Memory B cell (primary cell): ENCODE measurements at regions not wholly inside any gene's neighbourhood (a gene's known extent, or its start where the extent isn't known, plus 50 kb on each side); places are given as distances from the start of the nearest gene placed in this dataset.
"Not testable (repeated sequence)": the region's sequence is repeated elsewhere in the genome, so short reads cannot be mapped to it uniquely, and the experiment has no call there.

Experiments
- ATAC-seq: fragments of 150-1000 bp; cut with Tn5 transposase; 2 replicates; pipeline ENCODE4 v1.10.0; 2021; ENCODE audit warnings: low read depth, mild to moderate bottlenecking, moderate library complexity
- DNase-seq, 2 donors: peaks; one replicate each; pipeline ENCODE4 v3.0.0; 2022; ENCODE audit warnings: low spot score in 2 of 2
- H3K27ac Mint-ChIP-seq: one replicate; pipeline ENCODE4 v1.8.0; 2022; ENCODE audit warnings: mild to moderate bottlenecking, moderate library complexity, mixed read lengths
- H3K27me3 Mint-ChIP-seq: one replicate; pipeline ENCODE4 v1.8.0; 2022; ENCODE audit warnings: mixed read lengths
- H3K36me3 Mint-ChIP-seq: one replicate; pipeline ENCODE4 v1.8.0; 2022; ENCODE audit warnings: mild to moderate bottlenecking, mixed read lengths
- H3K4me1 Mint-ChIP-seq: one replicate; pipeline ENCODE4 v1.8.0; 2022; ENCODE audit warnings: mixed read lengths
- H3K4me3 Mint-ChIP-seq: one replicate; pipeline ENCODE4 v1.8.0; 2022; ENCODE audit warnings: mild to moderate bottlenecking, moderate library complexity, mixed read lengths
- H3K9me3 Mint-ChIP-seq: one replicate; pipeline ENCODE4 v1.8.0; 2022; ENCODE audit warnings: mixed read lengths

DNA sequence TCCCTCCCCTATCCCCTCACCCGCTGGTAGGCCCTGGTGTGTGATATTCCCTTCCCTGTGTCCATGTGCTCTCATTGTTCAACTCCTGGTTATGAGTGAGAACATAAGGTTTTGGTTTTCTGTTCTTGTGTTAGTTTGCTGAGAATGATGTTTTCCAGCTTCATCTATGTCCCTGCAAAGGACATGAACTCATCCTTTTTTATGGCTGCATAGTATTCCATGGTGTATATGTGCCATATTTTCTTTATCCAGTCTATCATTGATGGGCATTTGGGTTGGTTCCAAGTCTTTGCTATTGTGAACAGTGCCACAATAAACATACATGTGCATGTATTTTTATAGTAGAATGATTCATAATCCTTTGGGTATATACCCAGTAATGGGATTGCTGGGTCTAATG is 217.8 kb downstream of the TLE3 start:
- not testable (repeated sequence) for H3K27ac Mint-ChIP-seq, DNase-seq, H3K27me3 Mint-ChIP-seq, H3K9me3 Mint-ChIP-seq, ATAC-seq, H3K4me3 Mint-ChIP-seq, H3K36me3 Mint-ChIP-seq
- peaks cover 29% of the 10 kb centered on the region for H3K4me1 Mint-ChIP-seq

GRCh38 chr15:69880571-69881301 is 217.0 kb downstream of the TLE3 start:
- Mint-ChIP-seq H3K4me3 (peak overlapping the region; percentile 81), H3K27ac (peak overlapping the region; percentile 71), H3K36me3 (peaks cover 2% of the 10 kb centered on the region), H3K9me3 (peaks cover 5% of the 10 kb centered on the region), H3K4me1 (peaks cover 29% of the 10 kb centered on the region), H3K27me3 (no peaks in the 10 kb centered on the region)
- peak; percentile 38 for ATAC-seq
- no peak for DNase-seq

- peaks cover 2% of the 10 kb centered on the region for H3K36me3 Mint-ChIP-seq
- peak; percentile 23 for ATAC-seq
- peaks cover 29% of the 10 kb centered on the region for H3K4me1 Mint-ChIP-seq
- H3K9me3 Mint-ChIP-seq, result peaks cover 5% of the 10 kb centered on the region
- peak overlapping the region; percentile 71 for H3K27ac Mint-ChIP-seq
- peak overlapping the region; percentile 81 for H3K4me3 Mint-ChIP-seq
- DNase-seq, result peak in 1 of 2 donors; percentile 18
- no peaks in the 10 kb centered on the region for H3K27me3 Mint-ChIP-seq
Measured at GRCh38 chr15:69881302-69881670, 216.4 kb downstream of the TLE3 start.

DNA sequence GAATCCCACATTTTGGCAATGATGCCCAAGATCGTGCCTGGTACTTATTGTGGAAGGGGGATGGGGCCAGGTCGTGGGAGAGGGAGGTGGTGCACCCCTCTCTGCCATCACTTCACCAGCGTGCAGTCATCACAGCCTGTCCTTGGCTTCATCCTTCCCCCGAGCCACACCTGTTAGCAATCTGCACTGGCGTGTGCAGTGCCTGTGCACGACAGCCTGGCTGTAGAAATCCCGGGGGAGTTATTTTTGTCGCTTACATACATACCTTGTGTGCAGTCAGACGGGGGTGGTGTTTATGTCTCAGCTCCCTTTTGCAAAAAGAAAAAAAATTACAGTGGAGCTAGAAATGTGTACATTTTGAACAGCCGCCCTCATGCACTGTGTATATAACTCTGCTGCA is 216.0 kb downstream of the TLE3 start:
- Mint-ChIP-seq H3K27me3 (no peaks in the 10 kb centered on the region), H3K27ac (peak overlapping the region; percentile 71), H3K36me3 (peaks cover 2% of the 10 kb centered on the region), H3K4me1 (peaks cover 29% of the 10 kb centered on the region), H3K4me3 (peak overlapping the region; percentile 81), H3K9me3 (peaks cover 5% of the 10 kb centered on the region)
- peak; percentile 94 for ATAC-seq
- peak in 1 of 2 donors; percentile 39 for DNase-seq

DNA sequence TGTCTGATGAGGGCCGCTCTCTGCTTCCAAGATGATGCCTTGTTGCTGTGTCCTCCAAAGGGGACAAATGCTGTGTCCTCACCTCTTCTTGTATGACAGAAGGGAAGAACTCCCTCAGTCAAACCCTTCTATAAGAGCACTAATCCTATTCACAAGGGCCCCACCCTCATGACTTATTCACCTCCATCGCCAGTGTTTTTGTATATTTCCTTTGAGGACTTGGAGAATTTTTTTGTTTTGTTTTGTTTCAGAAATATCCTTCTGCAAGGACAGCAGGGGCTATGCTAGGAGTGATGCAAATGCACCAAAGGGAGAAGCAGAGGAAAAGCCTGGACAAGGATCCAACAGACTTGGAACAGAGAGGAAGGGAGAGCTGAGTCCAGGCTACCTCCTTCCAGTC is 214.4 kb downstream of the TLE3 start:
- peaks cover 29% of the 10 kb centered on the region for H3K4me1 Mint-ChIP-seq
- no peak for ATAC-seq
- DNase-seq, result no peak
- H3K36me3 Mint-ChIP-seq, result peaks cover 2% of the 10 kb centered on the region
- no peaks in the 10 kb centered on the region for H3K27me3 Mint-ChIP-seq
- H3K27ac Mint-ChIP-seq, result no peak overlapping the region
- peaks cover 5% of the 10 kb centered on the region for H3K9me3 Mint-ChIP-seq
- H3K4me3 Mint-ChIP-seq, result no peak overlapping the region

DNA sequence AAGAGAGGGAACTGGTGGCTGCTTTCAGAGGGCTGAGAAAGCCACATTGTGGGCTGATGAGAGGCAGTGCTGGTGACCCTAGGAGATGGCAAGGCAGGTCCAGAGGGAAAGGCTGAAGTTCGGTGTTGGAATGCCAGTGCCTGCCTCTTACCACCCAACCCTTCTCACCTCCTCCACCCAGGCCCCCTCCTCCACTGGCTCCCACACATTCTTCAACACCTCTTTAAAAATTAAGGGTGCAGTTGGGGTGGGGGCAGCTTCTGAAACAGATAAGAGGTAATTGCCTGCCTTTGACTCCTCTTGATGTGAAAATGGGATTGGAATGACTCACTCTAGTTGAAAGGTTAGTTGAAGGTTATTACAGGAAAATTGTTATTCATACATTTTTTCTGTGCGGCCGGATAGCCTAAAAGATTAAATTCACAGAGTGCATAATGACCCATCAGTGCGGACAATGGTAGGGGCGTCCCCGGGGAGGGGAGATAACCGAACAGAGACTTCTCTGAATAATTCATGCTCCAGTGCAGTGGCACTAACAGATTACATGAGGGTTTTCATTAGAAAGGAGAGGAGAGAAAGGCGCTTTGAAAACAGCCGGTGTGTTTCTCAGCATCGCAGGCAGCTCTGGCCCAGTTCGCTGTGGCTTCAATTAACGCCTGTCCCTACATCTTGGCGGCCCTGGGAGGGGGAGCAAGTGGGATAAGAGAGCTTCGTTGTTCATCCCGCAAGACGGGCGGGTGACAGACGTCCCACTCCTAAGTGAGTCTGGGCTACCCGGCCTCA is 212.4 kb downstream of the TLE3 start:
- DNase-seq (no peak), ATAC-seq (no peak)
- Mint-ChIP-seq H3K4me3 (no peak overlapping the region), H3K27ac (no peak overlapping the region), H3K27me3 (no peaks in the 10 kb centered on the region), H3K4me1 (peaks cover 23% of the 10 kb centered on the region), H3K9me3 (peaks cover 5% of the 10 kb centered on the region), H3K36me3 (peaks cover 2% of the 10 kb centered on the region)

GRCh38 chr15:69887009-69887408 is 210.7 kb downstream of the TLE3 start:
- DNase-seq (no peak), ATAC-seq (no peak)
- H3K36me3 Mint-ChIP-seq, result no peaks in the 10 kb centered on the region
- peaks cover 7% of the 10 kb centered on the region for H3K4me1 Mint-ChIP-seq
- H3K27ac Mint-ChIP-seq, result no peak overlapping the region
- peaks cover 4% of the 10 kb centered on the region for H3K9me3 Mint-ChIP-seq
- no peaks in the 10 kb centered on the region for H3K27me3 Mint-ChIP-seq
- H3K4me3 Mint-ChIP-seq, result no peak overlapping the region

GRCh38 chr15:69887553-69887952 is 210.2 kb downstream of the TLE3 start:
- no peak overlapping the region for H3K27ac Mint-ChIP-seq
- no peaks in the 10 kb centered on the region for H3K27me3 Mint-ChIP-seq
- H3K9me3 Mint-ChIP-seq, result peaks cover 4% of the 10 kb centered on the region
- DNase-seq, result no peak
- no peaks in the 10 kb centered on the region for H3K36me3 Mint-ChIP-seq
- no peak overlapping the region for H3K4me3 Mint-ChIP-seq
- peaks cover 3% of the 10 kb centered on the region for H3K4me1 Mint-ChIP-seq
- no peak for ATAC-seq

- Mint-ChIP-seq H3K36me3 (no peaks in the 10 kb centered on the region), H3K27ac (no peak overlapping the region), H3K9me3 (peaks cover 3% of the 10 kb centered on the region), H3K27me3 (peaks cover 2% of the 10 kb centered on the region), H3K4me1 (peaks cover 6% of the 10 kb centered on the region), H3K4me3 (no peak overlapping the region)
- DNase-seq, result no peak
- no peak for ATAC-seq
Measured at GRCh38 chr15:69888406-69888805, 209.3 kb downstream of the TLE3 start.

- no peak for DNase-seq
- H3K4me3 Mint-ChIP-seq, result no peak overlapping the region
- H3K27me3 Mint-ChIP-seq, result peaks cover 12% of the 10 kb centered on the region
- H3K27ac Mint-ChIP-seq, result no peak overlapping the region
- peaks cover 1% of the 10 kb centered on the region for H3K9me3 Mint-ChIP-seq
- ATAC-seq, result no peak
- H3K36me3 Mint-ChIP-seq, result no peaks in the 10 kb centered on the region
- peaks cover 9% of the 10 kb centered on the region for H3K4me1 Mint-ChIP-seq
Measured at GRCh38 chr15:69891070-69891536, 206.6 kb downstream of the TLE3 start.

- no peak overlapping the region for H3K27ac Mint-ChIP-seq
- ATAC-seq (no peak), DNase-seq (no peak)
- H3K9me3 Mint-ChIP-seq, result peaks cover 1% of the 10 kb centered on the region
- no peak overlapping the region for H3K4me3 Mint-ChIP-seq
- peaks cover 9% of the 10 kb centered on the region for H3K4me1 Mint-ChIP-seq
- H3K27me3 Mint-ChIP-seq, result peaks cover 12% of the 10 kb centered on the region
- H3K36me3 Mint-ChIP-seq, result no peaks in the 10 kb centered on the region
Measured at GRCh38 chr15:69891606-69892005, 206.1 kb downstream of the TLE3 start.

DNA sequence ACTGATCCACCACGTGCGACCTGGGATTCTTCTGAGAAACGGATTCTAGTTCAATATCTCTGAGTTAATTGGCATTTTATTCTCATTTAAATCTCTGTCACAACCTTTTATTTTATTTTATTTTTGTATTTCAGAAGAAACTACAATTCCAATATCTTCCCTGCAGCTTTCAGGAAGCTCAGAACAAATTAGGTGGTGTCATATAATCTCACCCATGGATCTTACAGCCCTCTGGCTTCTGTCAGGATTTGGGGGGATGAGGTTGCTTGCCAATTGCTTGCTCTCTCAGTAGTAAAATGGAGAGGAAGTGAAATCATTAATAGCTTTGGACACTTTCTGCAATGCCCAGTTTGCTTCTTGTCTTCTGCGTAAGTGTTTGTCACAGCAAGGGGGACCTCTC is 205.4 kb downstream of the TLE3 start:
- ATAC-seq, result no peak
- peaks cover 9% of the 10 kb centered on the region for H3K4me1 Mint-ChIP-seq

DNA sequence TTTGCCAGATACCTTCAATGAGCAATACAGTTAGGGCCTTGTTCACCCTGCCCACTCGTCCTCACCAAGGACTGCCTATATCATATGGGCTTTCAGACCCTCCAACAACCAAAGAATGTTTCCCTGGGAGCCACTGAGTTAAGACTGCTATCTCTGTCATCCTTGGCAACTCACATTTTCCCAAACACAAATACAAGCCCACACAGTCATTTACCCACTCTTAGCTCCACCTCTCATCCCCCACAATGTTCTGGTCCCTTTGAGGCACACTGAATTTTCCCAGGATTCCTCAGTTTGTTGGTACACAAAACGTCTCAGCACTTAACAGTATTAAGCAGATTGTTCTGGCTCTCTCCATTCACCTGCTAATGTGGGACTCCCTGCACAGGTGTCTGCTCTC is 204.6 kb downstream of the TLE3 start:
- peaks cover 1% of the 10 kb centered on the region for H3K9me3 Mint-ChIP-seq
- no peaks in the 10 kb centered on the region for H3K36me3 Mint-ChIP-seq
- no peak overlapping the region for H3K27ac Mint-ChIP-seq
- DNase-seq, result no peak
- no peak for ATAC-seq
- peaks cover 9% of the 10 kb centered on the region for H3K4me1 Mint-ChIP-seq
- peaks cover 12% of the 10 kb centered on the region for H3K27me3 Mint-ChIP-seq
- no peak overlapping the region for H3K4me3 Mint-ChIP-seq

More for the DNA sequence above, 205.4 kb downstream of the TLE3 start:
- Mint-ChIP-seq H3K4me3 (no peak overlapping the region), H3K36me3 (no peaks in the 10 kb centered on the region), H3K9me3 (peaks cover 1% of the 10 kb centered on the region), H3K27me3 (peaks cover 12% of the 10 kb centered on the region), H3K27ac (no peak overlapping the region)
- no peak for DNase-seq

DNA sequence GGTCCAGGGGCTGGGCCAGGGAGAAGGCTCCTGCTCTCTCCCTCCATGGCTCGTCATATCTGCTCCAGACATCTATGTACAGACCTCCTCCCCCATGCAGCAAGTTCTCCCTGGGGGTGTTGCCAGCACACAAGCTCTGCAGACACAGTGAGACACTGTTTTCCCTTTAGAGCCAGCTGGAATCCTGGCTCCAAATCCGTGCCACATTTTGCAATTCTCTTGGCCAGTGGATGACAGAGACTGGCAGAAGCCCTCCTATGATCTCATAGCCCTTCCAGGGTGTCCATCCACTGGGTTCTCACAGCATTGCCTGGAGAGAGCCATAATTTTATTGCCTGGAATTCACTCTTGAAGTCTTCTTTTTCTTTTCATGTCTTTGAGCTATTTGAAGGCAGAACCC is 203.9 kb downstream of the TLE3 start:
- H3K27ac Mint-ChIP-seq, result no peak overlapping the region
- ATAC-seq (no peak), DNase-seq (no peak)
- H3K4me1 Mint-ChIP-seq, result peaks cover 9% of the 10 kb centered on the region
- no peak overlapping the region for H3K4me3 Mint-ChIP-seq
- H3K9me3 Mint-ChIP-seq, result peaks cover 1% of the 10 kb centered on the region
- no peaks in the 10 kb centered on the region for H3K36me3 Mint-ChIP-seq
- peaks cover 12% of the 10 kb centered on the region for H3K27me3 Mint-ChIP-seq
